GM12892 (cell line): ENCODE measurements at regions not wholly inside any gene's neighbourhood (a gene's known extent, or its start where the extent isn't known, plus 50 kb on each side); places are given as distances from the start of the nearest gene placed in this dataset.

Source experiments
- POLR2A ChIP-seq: IDR thresholded peaks from 2 replicates; pipeline ENCODE4 v1.6.1; 2011; ENCODE audit warnings: low read depth, low read length, control low read depth
- POLR2AphosphoS5 ChIP-seq: IDR thresholded peaks from 2 replicates; pipeline ENCODE4 v1.6.1; 2011; ENCODE audit warnings: low read depth, low read length, control low read depth

DNA sequence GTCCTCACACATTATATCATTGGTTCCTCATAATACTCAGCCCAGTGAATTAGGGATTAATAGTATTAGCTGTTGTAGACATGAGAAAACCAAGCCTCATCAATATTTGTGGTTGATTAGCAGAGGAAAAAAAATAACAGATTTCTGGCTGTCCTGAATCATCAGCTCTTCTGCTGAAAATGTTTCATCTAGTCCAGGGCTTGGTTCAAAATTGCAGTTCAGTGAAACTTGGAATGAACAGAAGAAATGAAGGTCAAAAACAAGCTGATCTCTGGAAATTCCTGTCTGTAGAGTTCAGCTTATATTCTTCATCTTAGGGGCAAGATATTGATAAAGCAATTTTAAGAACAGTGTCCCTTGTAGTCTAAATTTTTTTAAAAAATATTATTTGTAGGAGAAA, 361.1 kb upstream of the CCDC179 start:
- no peak for TF ChIP-seq POLR2AphosphoS5
- no peak for TF ChIP-seq POLR2A
